Keratinocyte (primary cell): ENCODE measurements at regions not wholly inside any gene's neighbourhood (a gene's known extent, or its start where the extent isn't known, plus 50 kb on each side); places are given as distances from the start of the nearest gene placed in this dataset.
"Not testable (repeated sequence)": the region's sequence is repeated elsewhere in the genome, so short reads cannot be mapped to it uniquely, and the experiment has no call there.

ENCODE experiments used
- DNase-seq: peaks from one replicate; pipeline ENCODE4 v3.0.0-alpha.2; 2011; ENCODE audit warnings: low read depth, missing footprints, low spot score
- FAIRE-seq: peaks from 2 replicates; lab custom pipeline; 2011; peaks lifted over from hg19 to GRCh38; lab: Jason Lieb, UNC
- H2AFZ ChIP-seq: 2 replicates; pipeline ENCODE4 v1.6.0; 2012; ENCODE audit warnings: low read length, control low read depth, inconsistent platforms; ENCODE audit not compliant: control insufficient read depth
- H3K27ac ChIP-seq: 2 replicates; pipeline ENCODE4 v1.5.1; 2011; ENCODE audit warnings: low read length; ENCODE audit not compliant: control insufficient read depth, insufficient read depth
- H3K27me3 ChIP-seq: 3 replicates; pipeline ENCODE4 v1.6.0; 2011; ENCODE audit warnings: low read length; ENCODE audit not compliant: control insufficient read depth, insufficient read depth; ENCODE audit errors: extremely low read depth
- H3K36me3 ChIP-seq, 2 experiments: 2 replicates in 1 of 2; 3 replicates in 1 of 2; pipeline ENCODE4 v1.5.1; 2011; ENCODE audit warnings: low read length in 2 of 2, mild to moderate bottlenecking in 1 of 2; ENCODE audit not compliant: control insufficient read depth in 2 of 2, insufficient read depth in 2 of 2; ENCODE audit errors: extremely low read depth in 1 of 2
- H3K4me1 ChIP-seq: 3 replicates; pipeline ENCODE4 v1.5.1; 2011; ENCODE audit warnings: low read length; ENCODE audit not compliant: control insufficient read depth, insufficient read depth; ENCODE audit errors: extremely low read depth
- H3K4me2 ChIP-seq: 3 replicates; pipeline ENCODE4 v1.6.0; 2011; ENCODE audit warnings: low read depth, low read length; ENCODE audit not compliant: control insufficient read depth, insufficient read depth; ENCODE audit errors: extremely low read depth
- H3K4me3 ChIP-seq, 3 experiments: fragments of 200-600 bp in 1 of 3; sonication (generic) in 1 of 3; 2 replicates in 2 of 3; 3 replicates in 1 of 3; pipeline ENCODE4 v1.5.1; 2011 to 2016; ENCODE audit warnings: low read length in 3 of 3, mild to moderate bottlenecking in 3 of 3, control low read depth in 2 of 3, inconsistent platforms in 1 of 3, low read depth in 1 of 3, mixed read lengths in 1 of 3, mixed run types in 1 of 3, moderate library complexity in 1 of 3; ENCODE audit not compliant: control insufficient read depth in 2 of 3, insufficient read depth in 2 of 3; ENCODE audit errors: extremely low read depth in 1 of 3
- H3K79me2 ChIP-seq: 2 replicates; pipeline ENCODE4 v1.6.0; 2012; ENCODE audit warnings: low read length; ENCODE audit not compliant: control insufficient read depth, insufficient read depth
- H3K9ac ChIP-seq: 3 replicates; pipeline ENCODE4 v1.6.0; 2011; ENCODE audit warnings: low read length; ENCODE audit not compliant: control insufficient read depth, insufficient read depth; ENCODE audit errors: extremely low read depth
- H3K9me1 ChIP-seq: 3 replicates; pipeline ENCODE4 v1.6.0; 2011; ENCODE audit warnings: low read length; ENCODE audit not compliant: control insufficient read depth, insufficient read depth; ENCODE audit errors: extremely low read depth
- H3K9me3 ChIP-seq: 2 replicates; pipeline ENCODE4 v1.5.1; 2012; ENCODE audit warnings: low read depth, low read length; ENCODE audit not compliant: control insufficient read depth
- H4K20me1 ChIP-seq: 3 replicates; pipeline ENCODE4 v1.6.0; 2011; ENCODE audit warnings: low read length; ENCODE audit not compliant: control insufficient read depth, insufficient read depth; ENCODE audit errors: extremely low read depth
- CTCF ChIP-seq, 3 experiments: IDR thresholded peaks in 1 of 3; conservative IDR thresholded peaks in 1 of 3; optimal IDR thresholded peaks in 1 of 3; 2 replicates in 2 of 3; 3 replicates in 1 of 3; pipeline versions ENCODE3 to v1.5.1; 2011; ENCODE audit warnings: low read length in 3 of 3, mild to moderate bottlenecking in 3 of 3, moderate library complexity in 2 of 3, control low read depth in 1 of 3, inconsistent platforms in 1 of 3; ENCODE audit not compliant: insufficient read depth in 2 of 3; ENCODE audit errors: extremely low read depth in 1 of 3
- EZH2 ChIP-seq: IDR thresholded peaks from one replicate; pipeline ENCODE4 v1.6.1; 2012; ENCODE audit warnings: inconsistent platforms, mild to moderate bottlenecking, low read length, moderate library complexity
- dilution Hi-C: fragments of 300-500 bp; cut with MboI; formaldehyde crosslinking; loops from one replicate; pipeline ENCODE4 v1.7.0; 2020; ENCODE audit warnings: low sequenced_read_pairs; ENCODE audit not compliant: extremely low pct_ligation_motif_present

- H3K36me3 ChIP-seq, H3K79me2 ChIP-seq, H3K9me1 ChIP-seq, H3K27ac ChIP-seq, H3K9ac ChIP-seq, FAIRE-seq, dilution Hi-C loops, H3K4me2 ChIP-seq, H3K27me3 ChIP-seq, H2AFZ ChIP-seq, DNase-seq, H4K20me1 ChIP-seq, H3K4me3 ChIP-seq, H3K4me1 ChIP-seq, H3K9me3 ChIP-seq: not testable (repeated sequence)
These were observed 86.7 kb upstream of the CDC42EP3 start for GRCh38 chr2:37758141-37758601.

GRCh38 chr2:37759989-37760388, 88.5 kb upstream of the CDC42EP3 start:
- H3K4me3 ChIP-seq, H3K36me3 ChIP-seq, H3K9ac ChIP-seq, dilution Hi-C loops, H3K27me3 ChIP-seq, H3K4me1 ChIP-seq, H3K9me3 ChIP-seq, H3K9me1 ChIP-seq, H3K79me2 ChIP-seq, H3K4me2 ChIP-seq, DNase-seq, H3K27ac ChIP-seq, FAIRE-seq, H2AFZ ChIP-seq, H4K20me1 ChIP-seq: not testable (repeated sequence)

- H3K79me2 ChIP-seq = no peaks in the 10 kb centered on the region
- no peaks in the 10 kb centered on the region for H4K20me1 ChIP-seq
- no peak overlapping the region for H2AFZ ChIP-seq
- H3K9me1 ChIP-seq = no peaks in the 10 kb centered on the region
- H3K4me2 ChIP-seq = no peak overlapping the region
- no peak overlapping the region for H3K4me3 ChIP-seq
- H3K27ac ChIP-seq = no peak overlapping the region
- peaks cover 6% of the 10 kb centered on the region for H3K4me1 ChIP-seq
- no peak for FAIRE-seq
- no peak overlapping the region for H3K9ac ChIP-seq
- TF ChIP-seq CTCF (optimal IDR thresholded peaks at IDR 0.05 in 1 of 3, IDR thresholded peaks at IDR 0.05 in 1 of 3, conservative IDR thresholded peaks at IDR 0.05 in 1 of 3; ENCODE audit: extremely low read depth in 1 of 3, insufficient read depth in 2 of 3, low read length in 3 of 3) = no peak
- no peak for TF ChIP-seq EZH2
- no peak for DNase-seq
- dilution Hi-C loops = no loop called here
- no peaks in the 10 kb centered on the region for H3K36me3 ChIP-seq
- no peaks in the 10 kb centered on the region for H3K27me3 ChIP-seq
- no peaks in the 10 kb centered on the region for H3K9me3 ChIP-seq
These were observed 89.0 kb upstream of the CDC42EP3 start for GRCh38 chr2:37760471-37760870.

GRCh38 chr2:37762281-37762680, 90.8 kb upstream of the CDC42EP3 start:
- H3K36me3 ChIP-seq, H4K20me1 ChIP-seq, H3K9me3 ChIP-seq, H3K27ac ChIP-seq, H2AFZ ChIP-seq, dilution Hi-C loops, H3K27me3 ChIP-seq, H3K4me3 ChIP-seq, FAIRE-seq, DNase-seq, H3K4me2 ChIP-seq, H3K9me1 ChIP-seq, H3K79me2 ChIP-seq, H3K4me1 ChIP-seq, H3K9ac ChIP-seq: not testable (repeated sequence)
